ENCODE measurements at regions not wholly inside any gene's neighbourhood (a gene's known extent, or its start where the extent isn't known, plus 50 kb on each side); places are given as distances from the start of the nearest gene placed in this dataset.

- ATAC-seq (ENCODE audit: insufficient read depth, low read depth): no peak
- H3K4me3 ChIP-seq (ENCODE audit: low read depth in 1 of 2, low read length in 2 of 2): no peak overlapping the region
- TF ChIP-seq EZH2 (IDR thresholded peaks at IDR 0.05; ENCODE audit: borderline replicate concordance, low read depth, low read length, severe bottlenecking): no peak
- TF ChIP-seq CTCF (IDR thresholded peaks at IDR 0.05; ENCODE audit: borderline replicate concordance, extremely low read depth, low read length, poor library complexity, severe bottlenecking): no peak
- no peaks in the 10 kb centered on the region for H3K36me3 ChIP-seq (ENCODE audit: insufficient read depth, low read length)
- H3K79me2 ChIP-seq (ENCODE audit: insufficient read depth, low read length): no peaks in the 10 kb centered on the region
- peaks cover 17% of the 10 kb centered on the region for H3K4me1 ChIP-seq (ENCODE audit: insufficient read depth, low read length)
- no peak for DNase-seq
- no peak overlapping the region for H3K4me2 ChIP-seq (ENCODE audit: insufficient read depth, low read length)
- H3K27me3 ChIP-seq (ENCODE audit: insufficient read depth, low read length, poor library complexity): no peaks in the 10 kb centered on the region
- H3K9ac ChIP-seq (ENCODE audit: low read depth, low read length): no peak overlapping the region
- H4K20me1 ChIP-seq (ENCODE audit: insufficient read depth, low read length): no peaks in the 10 kb centered on the region
- H3K27ac ChIP-seq (ENCODE audit: low read length): no peak overlapping the region
- no peak overlapping the region for H2AFZ ChIP-seq (ENCODE audit: low read depth, low read length)
- H3K9me3 ChIP-seq (ENCODE audit: insufficient read depth, low read length, severe bottlenecking): no peaks in the 10 kb centered on the region
Observed at GRCh38 chrY:15445871-15446270, 921.5 kb downstream of the NLGN4Y start.

GRCh38 chrY:15446861-15447260 lies 922.5 kb downstream of the NLGN4Y start:
- no peak overlapping the region for H3K4me2 ChIP-seq (ENCODE audit: insufficient read depth, low read length)
- peaks cover 7% of the 10 kb centered on the region for H3K4me1 ChIP-seq (ENCODE audit: insufficient read depth, low read length)

GRCh38 chrY:15447959-15448358 lies 923.6 kb downstream of the NLGN4Y start:
- Histone ChIP-seq H3K4me1 (ENCODE audit: insufficient read depth, low read length) (no peaks in the 10 kb centered on the region), H3K36me3 (ENCODE audit: insufficient read depth, low read length) (no peaks in the 10 kb centered on the region), H3K79me2 (ENCODE audit: insufficient read depth, low read length) (no peaks in the 10 kb centered on the region), H3K27me3 (ENCODE audit: insufficient read depth, low read length, poor library complexity) (no peaks in the 10 kb centered on the region), H3K9ac (ENCODE audit: low read depth, low read length) (no peak overlapping the region), H2AFZ (ENCODE audit: low read depth, low read length) (no peak overlapping the region), H3K4me3 (ENCODE audit: low read depth in 1 of 2, low read length in 2 of 2) (no peak overlapping the region), H3K4me2 (ENCODE audit: insufficient read depth, low read length) (no peak overlapping the region), H4K20me1 (ENCODE audit: insufficient read depth, low read length) (no peaks in the 10 kb centered on the region), H3K9me3 (ENCODE audit: insufficient read depth, low read length, severe bottlenecking) (no peaks in the 10 kb centered on the region), H3K27ac (ENCODE audit: low read length) (no peak overlapping the region)
- DNase-seq (no peak), ATAC-seq (ENCODE audit: insufficient read depth, low read depth) (no peak)
- TF ChIP-seq EZH2 (IDR thresholded peaks at IDR 0.05; ENCODE audit: borderline replicate concordance, low read depth, low read length, severe bottlenecking) (no peak), CTCF (IDR thresholded peaks at IDR 0.05; ENCODE audit: borderline replicate concordance, extremely low read depth, low read length, poor library complexity, severe bottlenecking) (no peak)

More at GRCh38 chrY:15446861-15447260, 922.5 kb downstream of the NLGN4Y start:
- Histone ChIP-seq H3K9me3 (ENCODE audit: insufficient read depth, low read length, severe bottlenecking) (no peaks in the 10 kb centered on the region), H3K27ac (ENCODE audit: low read length) (no peak overlapping the region), H2AFZ (ENCODE audit: low read depth, low read length) (no peak overlapping the region), H3K9ac (ENCODE audit: low read depth, low read length) (no peak overlapping the region), H3K79me2 (ENCODE audit: insufficient read depth, low read length) (no peaks in the 10 kb centered on the region), H3K4me3 (ENCODE audit: low read depth in 1 of 2, low read length in 2 of 2) (no peak overlapping the region), H3K36me3 (ENCODE audit: insufficient read depth, low read length) (no peaks in the 10 kb centered on the region), H3K27me3 (ENCODE audit: insufficient read depth, low read length, poor library complexity) (no peaks in the 10 kb centered on the region), H4K20me1 (ENCODE audit: insufficient read depth, low read length) (no peaks in the 10 kb centered on the region)
- DNase-seq (no peak), ATAC-seq (ENCODE audit: insufficient read depth, low read depth) (no peak)
- TF ChIP-seq CTCF (IDR thresholded peaks at IDR 0.05; ENCODE audit: borderline replicate concordance, extremely low read depth, low read length, poor library complexity, severe bottlenecking): no peak
- no peak for TF ChIP-seq EZH2 (IDR thresholded peaks at IDR 0.05; ENCODE audit: borderline replicate concordance, low read depth, low read length, severe bottlenecking)
